ENCODE measurements at regions not wholly inside any gene's neighbourhood (a gene's known extent, or its start where the extent isn't known, plus 50 kb on each side); places are given as distances from the start of the nearest gene placed in this dataset.

GRCh38 chr9:106649664-106650063, 213.3 kb upstream of the ZNF462 start:
- TF ChIP-seq POLR2A (IDR thresholded peaks at IDR 0.05) (no peak), CTCF (IDR thresholded peaks at IDR 0.05) (no peak)

Measured in heart left ventricle (tissue), 13 donors.